HEK293 (cell line): ENCODE measurements at regions not wholly inside any gene's neighbourhood (a gene's known extent, or its start where the extent isn't known, plus 50 kb on each side); places are given as distances from the start of the nearest gene placed in this dataset.

ENCODE experiments used
- CTCF ChIA-PET: fragments of 350-600 bp; formaldehyde crosslinking; extraction: SDS; loops from one replicate; lab custom pipeline; 2021; ENCODE audit warnings: antibody characterized with exemption; lab: Yijun Ruan, JAX
- POLR2A ChIA-PET: fragments of 300-600 bp; formaldehyde crosslinking; extraction: SDS; loops from one replicate; lab custom pipeline; 2020; ENCODE audit warnings: antibody characterized with exemption, inconsistent platforms; lab: Yijun Ruan, JAX
- H3K27ac ChIP-seq: fragments of 200-500 bp; sonication (Bioruptor generic); 2 replicates; pipeline ENCODE4 v1.5.1; 2014; ENCODE audit warnings: low read depth, low read length, control low read depth, inconsistent platforms; ENCODE audit errors: extremely low read depth
- H3K36me3 ChIP-seq, 2 experiments: fragments of 200-500 bp in 1 of 2; sonication (Bioruptor generic) in 1 of 2; 1 replicate in 1 of 2; 2 replicates in 1 of 2; pipeline ENCODE4 v1.5.1; 2014 to 2017; ENCODE audit warnings: inconsistent platforms in 2 of 2, low read length in 2 of 2; ENCODE audit not compliant: control insufficient read depth in 2 of 2, insufficient read depth in 1 of 2
- H3K4me1 ChIP-seq: fragments of 200-500 bp; sonication (Bioruptor generic); 2 replicates; pipeline ENCODE4 v1.5.1; 2014; ENCODE audit warnings: mild to moderate bottlenecking, low read length, inconsistent platforms; ENCODE audit not compliant: control insufficient read depth, insufficient read depth
- H3K4me3 ChIP-seq: 2 replicates; pipeline ENCODE4 v1.5.1; 2011; ENCODE audit warnings: low read depth, mild to moderate bottlenecking, control low read depth, low read length, moderate library complexity
- H3K9me3 ChIP-seq: fragments of 200-500 bp; sonication (Bioruptor generic); 2 replicates; pipeline ENCODE4 v1.5.1; 2014; ENCODE audit warnings: low read depth, low read length, inconsistent platforms; ENCODE audit not compliant: control insufficient read depth, insufficient read depth
- GFI1B ChIP-seq: fragments of 450-650 bp; formaldehyde crosslinking; IDR thresholded peaks from 2 replicates; pipeline ENCODE4 v1.5.1; 2016; ENCODE audit warnings: missing biosample characterization, missing genetic modification characterization
- MEIS1 ChIP-seq: sonication (generic); formaldehyde crosslinking; IDR thresholded peaks from 2 replicates; pipeline ENCODE4 v1.8.1; 2022; ENCODE audit warnings: missing genetic modification reagents, mild to moderate bottlenecking, borderline replicate concordance
- MYNN ChIP-seq: fragments of 450-650 bp; formaldehyde crosslinking; IDR thresholded peaks from 2 replicates; pipeline ENCODE4 v1.5.1; 2016; ENCODE audit warnings: missing biosample characterization, missing genetic modification characterization, borderline replicate concordance
- ZNF112 ChIP-seq: fragments of 450-650 bp; formaldehyde crosslinking; IDR thresholded peaks from 2 replicates; pipeline ENCODE4 v1.5.0; 2017; ENCODE audit warnings: missing biosample characterization, missing genetic modification characterization
- ZNF133 ChIP-seq: fragments of 450-650 bp; formaldehyde crosslinking; IDR thresholded peaks from 2 replicates; pipeline ENCODE4 v1.5.1; 2016; ENCODE audit warnings: missing biosample characterization, missing genetic modification characterization
- ZNF202 ChIP-seq: fragments of 450-650 bp; formaldehyde crosslinking; IDR thresholded peaks from 2 replicates; pipeline ENCODE4 v1.5.1; 2016; ENCODE audit warnings: missing biosample characterization, missing genetic modification characterization, borderline replicate concordance
- ZNF623 ChIP-seq: fragments of 450-650 bp; formaldehyde crosslinking; IDR thresholded peaks from 2 replicates; pipeline ENCODE4 v1.5.1; 2016; ENCODE audit warnings: missing biosample characterization, missing genetic modification characterization
- ZNF624 ChIP-seq: fragments of 450-650 bp; formaldehyde crosslinking; IDR thresholded peaks from 2 replicates; pipeline ENCODE4 v1.5.1; 2017; ENCODE audit warnings: missing biosample characterization, missing genetic modification characterization
- ZNF677 ChIP-seq: fragments of 450-650 bp; IDR thresholded peaks from 2 replicates; pipeline ENCODE4 v1.5.0; 2018; ENCODE audit warnings: missing biosample characterization, mild to moderate bottlenecking, missing genetic modification characterization, moderate library complexity
- ZNF837 ChIP-seq: fragments of 450-650 bp; formaldehyde crosslinking; IDR thresholded peaks from 2 replicates; pipeline ENCODE4 v1.5.1; 2016; ENCODE audit warnings: missing biosample characterization, missing genetic modification characterization
- ZNF843 ChIP-seq: fragments of 450-650 bp; formaldehyde crosslinking; IDR thresholded peaks from 2 replicates; pipeline ENCODE4 v1.5.1; 2016; ENCODE audit warnings: missing biosample characterization, missing genetic modification characterization
- ZSCAN16 ChIP-seq: fragments of 450-650 bp; formaldehyde crosslinking; IDR thresholded peaks from 2 replicates; pipeline ENCODE4 v1.5.1; 2016; ENCODE audit warnings: missing biosample characterization, missing genetic modification characterization
- TF ChIP-seq, protein P1 (sequence below): fragments of 450-650 bp; formaldehyde crosslinking; IDR thresholded peaks from 2 replicates; pipeline ENCODE4 v1.5.1; 2016; ENCODE audit warnings: missing biosample characterization, missing genetic modification characterization
- TF ChIP-seq, protein P2 (sequence below): fragments of 450-650 bp; formaldehyde crosslinking; IDR thresholded peaks from 2 replicates; pipeline ENCODE4 v1.5.1; 2016; ENCODE audit warnings: missing biosample characterization, missing genetic modification characterization
- TF ChIP-seq, protein P3 (sequence below): fragments of 450-650 bp; formaldehyde crosslinking; conservative IDR thresholded peaks from 2 replicates; pipeline ENCODE4 v1.5.1; 2016; ENCODE audit warnings: low read depth, missing biosample characterization, missing genetic modification characterization
- TF ChIP-seq, protein P4 (sequence below): fragments of 450-650 bp; formaldehyde crosslinking; IDR thresholded peaks from 2 replicates; pipeline ENCODE4 v1.5.1; 2016; ENCODE audit warnings: missing biosample characterization, missing genetic modification characterization, low read depth
- TF ChIP-seq, protein P5 (sequence below): fragments of 450-650 bp; formaldehyde crosslinking; IDR thresholded peaks from 2 replicates; pipeline ENCODE4 v1.5.1; 2016; ENCODE audit warnings: missing biosample characterization, missing genetic modification characterization
- TF ChIP-seq, protein P6 (sequence below): fragments of 450-650 bp; formaldehyde crosslinking; IDR thresholded peaks from 2 replicates; pipeline ENCODE4 v1.5.1; 2016; ENCODE audit warnings: missing biosample characterization, missing genetic modification characterization
- TF ChIP-seq, protein P7 (sequence below): fragments of 450-650 bp; formaldehyde crosslinking; IDR thresholded peaks from 2 replicates; pipeline ENCODE4 v1.5.1; 2016; ENCODE audit warnings: missing biosample characterization, missing genetic modification characterization

DNA sequence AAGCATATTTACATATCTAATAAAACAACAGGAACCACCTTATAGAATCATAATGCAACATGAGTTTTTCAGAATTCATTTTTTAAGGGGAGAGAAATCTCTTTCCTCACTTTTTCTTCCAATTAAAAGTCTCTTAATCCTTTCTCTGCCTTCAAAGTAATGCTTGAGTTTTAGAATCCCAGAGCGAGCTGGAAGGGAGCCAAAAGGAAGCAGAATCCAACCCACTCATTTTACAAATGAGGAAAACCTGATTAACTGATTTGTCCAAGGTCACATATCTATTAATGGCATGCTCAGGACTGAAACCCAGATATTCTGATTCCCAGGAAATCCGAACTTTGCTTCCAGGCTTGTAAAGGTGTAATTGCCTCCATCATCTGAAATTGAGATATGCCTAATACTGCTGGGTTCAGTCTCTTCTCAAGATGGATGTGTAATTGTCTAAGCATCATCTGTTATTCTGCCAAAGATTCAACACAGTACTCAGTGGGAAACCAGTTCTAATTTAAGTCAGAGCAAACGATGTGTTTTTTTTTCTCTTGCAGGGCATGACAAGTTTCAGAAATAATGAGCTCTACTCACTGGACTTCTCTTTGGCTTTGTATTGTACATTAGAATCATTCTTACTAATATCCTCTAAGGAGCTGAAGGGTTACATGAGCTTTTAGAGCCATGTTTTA, 481.4 kb upstream of the CFAP20DC start:
- Histone ChIP-seq H3K36me3 (no peaks in the 10 kb centered on the region), H3K4me1 (no peaks in the 10 kb centered on the region), H3K27ac (no peak overlapping the region), H3K4me3 (no peak overlapping the region), H3K9me3 (no peaks in the 10 kb centered on the region)
- TF ChIP-seq, protein P1, sequence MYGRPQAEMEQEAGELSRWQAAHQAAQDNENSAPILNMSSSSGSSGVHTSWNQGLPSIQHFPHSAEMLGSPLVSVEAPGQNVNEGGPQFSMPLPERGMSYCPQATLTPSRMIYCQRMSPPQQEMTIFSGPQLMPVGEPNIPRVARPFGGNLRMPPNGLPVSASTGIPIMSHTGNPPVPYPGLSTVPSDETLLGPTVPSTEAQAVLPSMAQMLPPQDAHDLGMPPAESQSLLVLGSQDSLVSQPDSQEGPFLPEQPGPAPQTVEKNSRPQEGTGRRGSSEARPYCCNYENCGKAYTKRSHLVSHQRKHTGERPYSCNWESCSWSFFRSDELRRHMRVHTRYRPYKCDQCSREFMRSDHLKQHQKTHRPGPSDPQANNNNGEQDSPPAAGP, result no peak
- TF ChIP-seq, protein P2, sequence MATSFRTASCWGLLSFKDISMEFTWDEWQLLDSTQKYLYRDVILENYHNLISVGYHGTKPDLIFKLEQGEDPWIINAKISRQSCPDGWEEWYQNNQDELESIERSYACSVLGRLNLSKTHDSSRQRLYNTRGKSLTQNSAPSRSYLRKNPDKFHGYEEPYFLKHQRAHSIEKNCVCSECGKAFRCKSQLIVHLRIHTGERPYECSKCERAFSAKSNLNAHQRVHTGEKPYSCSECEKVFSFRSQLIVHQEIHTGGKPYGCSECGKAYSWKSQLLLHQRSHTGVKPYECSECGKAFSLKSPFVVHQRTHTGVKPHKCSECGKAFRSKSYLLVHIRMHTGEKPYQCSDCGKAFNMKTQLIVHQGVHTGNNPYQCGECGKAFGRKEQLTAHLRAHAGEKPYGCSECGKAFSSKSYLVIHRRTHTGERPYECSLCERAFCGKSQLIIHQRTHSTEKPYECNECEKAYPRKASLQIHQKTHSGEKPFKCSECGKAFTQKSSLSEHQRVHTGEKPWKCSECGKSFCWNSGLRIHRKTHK, result no peak
- TF ChIP-seq ZNF677 (tag by site-specific recombination) (no peak), MEIS1 (CRISPR knock-in tag) (no peak), MYNN (tag by site-specific recombination) (no peak), ZNF133 (tag by site-specific recombination) (no peak), ZSCAN16 (tag by site-specific recombination) (no peak), ZNF843 (tag by site-specific recombination) (no peak), ZNF624 (tag by site-specific recombination) (no peak), ZNF202 (tag by site-specific recombination) (no peak), GFI1B (tag by site-specific recombination) (no peak), ZNF837 (tag by site-specific recombination) (no peak), ZNF112 (no peak), ZNF623 (tag by site-specific recombination) (no peak)
- TF ChIP-seq, protein P3, sequence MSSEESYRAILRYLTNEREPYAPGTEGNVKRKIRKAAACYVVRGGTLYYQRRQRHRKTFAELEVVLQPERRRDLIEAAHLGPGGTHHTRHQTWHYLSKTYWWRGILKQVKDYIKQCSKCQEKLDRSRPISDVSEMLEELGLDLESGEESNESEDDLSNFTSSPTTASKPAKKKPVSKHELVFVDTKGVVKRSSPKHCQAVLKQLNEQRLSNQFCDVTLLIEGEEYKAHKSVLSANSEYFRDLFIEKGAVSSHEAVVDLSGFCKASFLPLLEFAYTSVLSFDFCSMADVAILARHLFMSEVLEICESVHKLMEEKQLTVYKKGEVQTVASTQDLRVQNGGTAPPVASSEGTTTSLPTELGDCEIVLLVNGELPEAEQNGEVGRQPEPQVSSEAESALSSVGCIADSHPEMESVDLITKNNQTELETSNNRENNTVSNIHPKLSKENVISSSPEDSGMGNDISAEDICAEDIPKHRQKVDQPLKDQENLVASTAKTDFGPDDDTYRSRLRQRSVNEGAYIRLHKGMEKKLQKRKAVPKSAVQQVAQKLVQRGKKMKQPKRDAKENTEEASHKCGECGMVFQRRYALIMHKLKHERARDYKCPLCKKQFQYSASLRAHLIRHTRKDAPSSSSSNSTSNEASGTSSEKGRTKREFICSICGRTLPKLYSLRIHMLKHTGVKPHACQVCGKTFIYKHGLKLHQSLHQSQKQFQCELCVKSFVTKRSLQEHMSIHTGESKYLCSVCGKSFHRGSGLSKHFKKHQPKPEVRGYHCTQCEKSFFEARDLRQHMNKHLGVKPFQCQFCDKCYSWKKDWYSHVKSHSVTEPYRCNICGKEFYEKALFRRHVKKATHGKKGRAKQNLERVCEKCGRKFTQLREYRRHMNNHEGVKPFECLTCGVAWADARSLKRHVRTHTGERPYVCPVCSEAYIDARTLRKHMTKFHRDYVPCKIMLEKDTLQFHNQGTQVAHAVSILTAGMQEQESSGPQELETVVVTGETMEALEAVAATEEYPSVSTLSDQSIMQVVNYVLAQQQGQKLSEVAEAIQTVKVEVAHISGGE (tag by site-specific recombination), result no peak
- TF ChIP-seq, protein P4, sequence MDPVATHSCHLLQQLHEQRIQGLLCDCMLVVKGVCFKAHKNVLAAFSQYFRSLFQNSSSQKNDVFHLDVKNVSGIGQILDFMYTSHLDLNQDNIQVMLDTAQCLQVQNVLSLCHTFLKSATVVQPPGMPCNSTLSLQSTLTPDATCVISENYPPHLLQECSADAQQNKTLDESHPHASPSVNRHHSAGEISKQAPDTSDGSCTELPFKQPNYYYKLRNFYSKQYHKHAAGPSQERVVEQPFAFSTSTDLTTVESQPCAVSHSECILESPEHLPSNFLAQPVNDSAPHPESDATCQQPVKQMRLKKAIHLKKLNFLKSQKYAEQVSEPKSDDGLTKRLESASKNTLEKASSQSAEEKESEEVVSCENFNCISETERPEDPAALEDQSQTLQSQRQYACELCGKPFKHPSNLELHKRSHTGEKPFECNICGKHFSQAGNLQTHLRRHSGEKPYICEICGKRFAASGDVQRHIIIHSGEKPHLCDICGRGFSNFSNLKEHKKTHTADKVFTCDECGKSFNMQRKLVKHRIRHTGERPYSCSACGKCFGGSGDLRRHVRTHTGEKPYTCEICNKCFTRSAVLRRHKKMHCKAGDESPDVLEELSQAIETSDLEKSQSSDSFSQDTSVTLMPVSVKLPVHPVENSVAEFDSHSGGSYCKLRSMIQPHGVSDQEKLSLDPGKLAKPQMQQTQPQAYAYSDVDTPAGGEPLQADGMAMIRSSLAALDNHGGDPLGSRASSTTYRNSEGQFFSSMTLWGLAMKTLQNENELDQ (tag by site-specific recombination), result no peak
- TF ChIP-seq, protein P5, sequence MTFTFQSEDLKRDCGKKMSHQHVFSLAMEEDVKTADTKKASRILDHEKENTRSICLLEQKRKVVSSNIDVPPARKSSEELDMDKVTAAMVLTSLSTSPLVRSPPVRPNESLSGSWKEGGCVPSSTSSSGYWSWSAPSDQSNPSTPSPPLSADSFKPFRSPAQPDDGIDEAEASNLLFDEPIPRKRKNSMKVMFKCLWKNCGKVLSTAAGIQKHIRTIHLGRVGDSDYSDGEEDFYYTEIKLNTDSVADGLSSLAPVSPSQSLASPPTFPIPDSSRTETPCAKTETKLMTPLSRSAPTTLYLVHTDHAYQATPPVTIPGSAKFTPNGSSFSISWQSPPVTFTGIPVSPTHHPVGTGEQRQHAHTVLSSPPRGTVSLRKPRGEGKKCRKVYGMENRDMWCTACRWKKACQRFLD, result no peak
- TF ChIP-seq, protein P6, sequence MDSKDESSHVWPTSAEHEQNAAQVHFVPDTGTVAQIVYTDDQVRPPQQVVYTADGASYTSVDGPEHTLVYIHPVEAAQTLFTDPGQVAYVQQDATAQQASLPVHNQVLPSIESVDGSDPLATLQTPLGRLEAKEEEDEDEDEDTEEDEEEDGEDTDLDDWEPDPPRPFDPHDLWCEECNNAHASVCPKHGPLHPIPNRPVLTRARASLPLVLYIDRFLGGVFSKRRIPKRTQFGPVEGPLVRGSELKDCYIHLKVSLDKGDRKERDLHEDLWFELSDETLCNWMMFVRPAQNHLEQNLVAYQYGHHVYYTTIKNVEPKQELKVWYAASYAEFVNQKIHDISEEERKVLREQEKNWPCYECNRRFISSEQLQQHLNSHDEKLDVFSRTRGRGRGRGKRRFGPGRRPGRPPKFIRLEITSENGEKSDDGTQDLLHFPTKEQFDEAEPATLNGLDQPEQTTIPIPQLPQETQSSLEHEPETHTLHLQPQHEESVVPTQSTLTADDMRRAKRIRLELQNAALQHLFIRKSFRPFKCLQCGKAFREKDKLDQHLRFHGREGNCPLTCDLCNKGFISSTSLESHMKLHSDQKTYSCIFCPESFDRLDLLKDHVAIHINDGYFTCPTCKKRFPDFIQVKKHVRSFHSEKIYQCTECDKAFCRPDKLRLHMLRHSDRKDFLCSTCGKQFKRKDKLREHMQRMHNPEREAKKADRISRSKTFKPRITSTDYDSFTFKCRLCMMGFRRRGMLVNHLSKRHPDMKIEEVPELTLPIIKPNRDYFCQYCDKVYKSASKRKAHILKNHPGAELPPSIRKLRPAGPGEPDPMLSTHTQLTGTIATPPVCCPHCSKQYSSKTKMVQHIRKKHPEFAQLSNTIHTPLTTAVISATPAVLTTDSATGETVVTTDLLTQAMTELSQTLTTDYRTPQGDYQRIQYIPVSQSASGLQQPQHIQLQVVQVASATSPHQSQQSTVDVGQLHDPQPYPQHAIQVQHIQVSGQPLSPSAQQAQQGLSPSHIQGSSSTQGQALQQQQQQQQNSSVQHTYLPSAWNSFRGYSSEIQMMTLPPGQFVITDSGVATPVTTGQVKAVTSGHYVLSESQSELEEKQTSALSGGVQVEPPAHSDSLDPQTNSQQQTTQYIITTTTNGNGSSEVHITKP (tag by site-specific recombination), result no peak
- TF ChIP-seq, protein P7, sequence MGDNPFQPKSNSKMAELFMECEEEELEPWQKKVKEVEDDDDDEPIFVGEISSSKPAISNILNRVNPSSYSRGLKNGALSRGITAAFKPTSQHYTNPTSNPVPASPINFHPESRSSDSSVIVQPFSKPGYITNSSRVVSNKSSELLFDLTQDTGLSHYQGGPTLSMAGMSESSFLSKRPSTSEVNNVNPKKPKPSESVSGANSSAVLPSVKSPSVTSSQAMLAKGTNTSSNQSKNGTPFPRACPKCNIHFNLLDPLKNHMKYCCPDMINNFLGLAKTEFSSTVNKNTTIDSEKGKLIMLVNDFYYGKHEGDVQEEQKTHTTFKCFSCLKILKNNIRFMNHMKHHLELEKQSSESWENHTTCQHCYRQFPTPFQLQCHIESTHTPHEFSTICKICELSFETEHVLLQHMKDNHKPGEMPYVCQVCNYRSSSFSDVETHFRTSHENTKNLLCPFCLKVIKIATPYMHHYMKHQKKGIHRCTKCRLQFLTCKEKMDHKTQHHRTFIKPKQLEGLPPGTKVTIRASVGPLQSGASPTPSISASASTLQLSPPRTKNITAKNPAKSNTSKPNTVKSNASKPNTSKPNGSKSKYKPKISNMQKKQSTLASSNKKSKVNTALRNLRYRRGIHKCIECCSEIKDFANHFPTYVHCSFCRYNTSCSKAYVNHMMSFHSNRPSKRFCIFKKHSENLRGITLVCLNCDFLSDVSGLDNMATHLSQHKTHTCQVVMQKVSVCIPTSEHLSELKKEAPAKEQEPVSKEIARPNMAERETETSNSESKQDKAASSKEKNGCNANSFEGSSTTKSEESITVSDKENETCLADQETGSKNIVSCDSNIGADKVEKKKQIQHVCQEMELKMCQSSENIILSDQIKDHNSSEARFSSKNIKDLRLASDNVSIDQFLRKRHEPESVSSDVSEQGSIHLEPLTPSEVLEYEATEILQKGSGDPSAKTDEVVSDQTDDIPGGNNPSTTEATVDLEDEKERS, result no peak
- POLR2A ChIA-PET, result no interaction called here
- CTCF ChIA-PET, result no interaction called here
